HepG2 (cell line): ENCODE measurements at regions not wholly inside any gene's neighbourhood (a gene's known extent, or its start where the extent isn't known, plus 50 kb on each side); places are given as distances from the start of the nearest gene placed in this dataset.

Experiments used
- ATAC-seq: fragments of 200-7000 bp; cut with Tn5 transposase; 3 replicates; pipeline ENCODE4 v1.9.1; 2020; ENCODE audit warnings: mild to moderate bottlenecking, moderate library complexity
- BruUV-seq: library from RNA; stranded (reverse); fragments of 400-500 nt; replicated peaks from 2 replicates; lab custom pipeline; 2021; lab: Mats Ljungman, UMichigan
- CTCF ChIA-PET: fragments of 300-600 bp; formaldehyde crosslinking; extraction: SDS; loops from one replicate; lab custom pipeline; 2021; ENCODE audit warnings: low total read pairs, inconsistent platforms, low intra/inter-chr PET ratio; lab: Yijun Ruan, JAX
- POLR2A ChIA-PET: fragments of 350-600 bp; sonication (Branson Sonifier 250); formaldehyde crosslinking; loops from one replicate; lab custom pipeline; 2020; ENCODE audit warnings: antibody characterized with exemption, inconsistent platforms; lab: Yijun Ruan, JAX
- DNase-seq: peaks from one replicate; pipeline ENCODE4 v3.0.0-alpha.2; 2015; ENCODE audit warnings: low spot score
- FAIRE-seq: peaks from 3 replicates; lab custom pipeline; 2011; peaks lifted over from hg19 to GRCh38; lab: Jason Lieb, UNC
- H2AFZ ChIP-seq: one replicate; pipeline ENCODE4 v1.6.1; 2011; ENCODE audit warnings: low read length, inconsistent platforms
- H3K27ac ChIP-seq: fragments of 300-600 bp; 3 replicates; pipeline ENCODE4 v1.8.0; 2011; ENCODE audit warnings: mixed run types, mild to moderate bottlenecking, mixed read lengths, low read length, inconsistent platforms; ENCODE audit not compliant: insufficient read depth; ENCODE audit errors: extremely low read length
- H3K27me3 ChIP-seq, 2 experiments: fragments of 200-600 bp in 1 of 2; 2 replicates in 1 of 2; 3 replicates in 1 of 2; pipeline versions ENCODE4 v1.6.0 to v1.8.0; 2011; ENCODE audit warnings: low read length in 2 of 2, mild to moderate bottlenecking in 2 of 2, moderate library complexity in 2 of 2, inconsistent platforms in 1 of 2; ENCODE audit not compliant: insufficient read depth in 2 of 2, control insufficient read depth in 1 of 2
- H3K36me3 ChIP-seq, 2 experiments: fragments of 200-600 bp in 1 of 2; replicated peaks in 1 of 2; 2 replicates in 1 of 2; 3 replicates in 1 of 2; pipeline versions ENCODE4 v1.5.1 to v1.8.0; 2011; ENCODE audit warnings: low read length in 2 of 2, inconsistent platforms in 1 of 2; ENCODE audit not compliant: insufficient read depth in 2 of 2, control insufficient read depth in 1 of 2
- H3K4me1 ChIP-seq: 2 replicates; pipeline ENCODE4 v1.5.1; 2012; ENCODE audit warnings: low read length, inconsistent platforms; ENCODE audit not compliant: insufficient read depth
- H3K4me2 ChIP-seq: 2 replicates; pipeline ENCODE4 v1.6.0; 2011; ENCODE audit warnings: low read depth, low read length, inconsistent platforms
- H3K4me3 ChIP-seq, 3 experiments: fragments of 200-600 bp in 1 of 3; sonication (generic), shearing (Covaris generic) in 1 of 3; replicated peaks in 1 of 3; 2 replicates each; pipeline ENCODE4 v1.5.1; 2011 to 2016; ENCODE audit warnings: low read length in 3 of 3, inconsistent platforms in 2 of 3, low read depth in 2 of 3, mild to moderate bottlenecking in 2 of 3, control low read depth in 1 of 3, mixed read lengths in 1 of 3; ENCODE audit not compliant: insufficient read depth in 1 of 3
- H3K79me2 ChIP-seq: one replicate; pipeline ENCODE4 v1.6.1; 2011; ENCODE audit warnings: low read length, inconsistent platforms; ENCODE audit not compliant: insufficient read depth
- H3K9ac ChIP-seq: 2 replicates; pipeline ENCODE4 v1.6.0; 2011; ENCODE audit warnings: mild to moderate bottlenecking, low read depth, low read length, inconsistent platforms; ENCODE audit not compliant: insufficient read depth
- H3K9me3 ChIP-seq: 2 replicates; pipeline ENCODE4 v1.5.1; 2012; ENCODE audit warnings: mild to moderate bottlenecking, low read length
- H4K20me1 ChIP-seq: 2 replicates; pipeline ENCODE4 v1.6.0; 2011; ENCODE audit warnings: inconsistent platforms, mild to moderate bottlenecking, low read length, moderate library complexity; ENCODE audit not compliant: insufficient read depth
- CREM ChIP-seq, 2 experiments: sonication (generic) in 1 of 2; formaldehyde crosslinking in 1 of 2; IDR thresholded peaks; 2 replicates each; pipeline versions ENCODE4 v1.4.0 to v1.6.1; 2016 to 2020; ENCODE audit warnings: antibody characterized with exemption in 1 of 2, mild to moderate bottlenecking in 1 of 2, missing genetic modification reagents in 1 of 2
- CTCF ChIP-seq: sonication (generic); formaldehyde crosslinking; IDR thresholded peaks from 2 replicates; pipeline ENCODE4 v1.5.0; 2020; ENCODE audit warnings: mild to moderate bottlenecking, missing genetic modification reagents, moderate library complexity
- DBP ChIP-seq: sonication (generic); formaldehyde crosslinking; IDR thresholded peaks from 2 replicates; pipeline ENCODE4 v1.4.0; 2020; ENCODE audit warnings: missing genetic modification reagents; ENCODE audit errors: not compliant biosample characterization
- GMEB1 ChIP-seq: sonication (generic); formaldehyde crosslinking; IDR thresholded peaks from 2 replicates; pipeline ENCODE4 v1.5.1; 2020; ENCODE audit warnings: missing genetic modification reagents, mild to moderate bottlenecking, borderline replicate concordance
- KIAA2018 ChIP-seq: sonication (generic); formaldehyde crosslinking; IDR thresholded peaks from 2 replicates; pipeline ENCODE4 v1.5.0; 2020; ENCODE audit warnings: mild to moderate bottlenecking, missing genetic modification reagents, borderline replicate concordance
- ZBTB37 ChIP-seq: sonication (generic); formaldehyde crosslinking; IDR thresholded peaks from 2 replicates; pipeline ENCODE4 v1.4.0; 2020; ENCODE audit warnings: mild to moderate bottlenecking, missing genetic modification reagents
- ZFAT ChIP-seq: sonication (generic); formaldehyde crosslinking; conservative IDR thresholded peaks from 2 replicates; pipeline ENCODE4 v1.8.1; 2023; ENCODE audit warnings: missing genetic modification reagents, inconsistent platforms
- ZNF547 ChIP-seq: sonication (generic); formaldehyde crosslinking; IDR thresholded peaks from 2 replicates; pipeline ENCODE4 v1.5.1; 2020; ENCODE audit warnings: mild to moderate bottlenecking, missing genetic modification reagents
- ZNF749 ChIP-seq: sonication (generic); formaldehyde crosslinking; IDR thresholded peaks from 2 replicates; pipeline ENCODE4 v1.8.0; 2022; ENCODE audit warnings: mild to moderate bottlenecking, missing genetic modification reagents, moderate library complexity, borderline replicate concordance
- in situ Hi-C: cut with HindIII; loops from 2 replicates; pipeline ENCODE4 v1.10.0; 2017; ENCODE audit warnings: low pct_unique_long_range_greater_than_20kb; ENCODE audit not compliant: extremely low pct_ligation_motif_present
- intact Hi-C: fragments of 100-400 bp; cut with micrococcal nuclease; formaldehyde crosslinking; loops from one replicate; pipeline ENCODE4 v1.10.0; 2022; ENCODE audit not compliant: unreplicated experiment

GRCh38 chr2:106573773-106574172, 86.6 kb downstream of the CD8B2 start:
- peaks cover 0 to 9% of the 10 kb centered on the region in 2 experiments; a peak in 1 of 5 replicates for H3K27me3 ChIP-seq
- H3K9me3 ChIP-seq = no peaks in the 10 kb centered on the region
- no peak overlapping the region for H3K27ac ChIP-seq
- no peaks in the 10 kb centered on the region for H3K79me2 ChIP-seq
- no peak overlapping the region for H3K4me3 ChIP-seq
- in situ Hi-C loops (no loop called here), intact Hi-C loops (no loop called here)
- no peak overlapping the region for H3K9ac ChIP-seq
- H3K36me3 ChIP-seq = no peaks in the 10 kb centered on the region
- DNase-seq = no peak
- H3K4me1 ChIP-seq = no peaks in the 10 kb centered on the region
- FAIRE-seq = no peak
- POLR2A ChIA-PET = no interaction called here
- ATAC-seq = no peak
- no peaks in the 10 kb centered on the region for H4K20me1 ChIP-seq
- BruUV-seq = no TSS peak
- CTCF ChIA-PET = no interaction called here
- no peak overlapping the region for H3K4me2 ChIP-seq
- no peak overlapping the region for H2AFZ ChIP-seq
- TF ChIP-seq GMEB1 = no peak
- no peak for TF ChIP-seq ZBTB37 (CRISPR knock-in tag)
- no peak for TF ChIP-seq CREM (IDR thresholded peaks at IDR 0.05)
- no peak for TF ChIP-seq CREM (CRISPR knock-in tag; IDR thresholded peaks at IDR 0.05)
- TF ChIP-seq ZNF547 (CRISPR knock-in tag) = no peak
- TF ChIP-seq ZFAT (CRISPR knock-in tag) = no peak
- no peak for TF ChIP-seq KIAA2018 (CRISPR knock-in tag)
- TF ChIP-seq DBP (CRISPR knock-in tag) = no peak
- TF ChIP-seq CTCF (CRISPR knock-in tag) = no peak
- no peak for TF ChIP-seq ZNF749 (CRISPR knock-in tag)
